Stimulated activated CD4-positive, alpha-beta T cell treated with anti-CD3 and anti-CD28 coated beads, Interleukin-1b, Interleukin-23, amount 100 ng/mL, for 24 hours (primary cell): ENCODE measurements at regions not wholly inside any gene's neighbourhood (a gene's known extent, or its start where the extent isn't known, plus 50 kb on each side); places are given as distances from the start of the nearest gene placed in this dataset.
"Not testable (repeated sequence)": the region's sequence is repeated elsewhere in the genome, so short reads cannot be mapped to it uniquely, and the experiment has no call there.

Experiments
- DNase-seq, 4 experiments: peaks; one replicate each; pipeline ENCODE4 v3.0.0-alpha.2; 2020; ENCODE audit warnings: low read depth in 4 of 4, low spot score in 1 of 4

GRCh38 chr17:37829592-37830123, 84.8 kb upstream of the HNF1B start:
- DNase-seq, result no peak

- no peak for DNase-seq
These were observed 83.8 kb upstream of the HNF1B start for GRCh38 chr17:37828651-37829124.

DNA sequence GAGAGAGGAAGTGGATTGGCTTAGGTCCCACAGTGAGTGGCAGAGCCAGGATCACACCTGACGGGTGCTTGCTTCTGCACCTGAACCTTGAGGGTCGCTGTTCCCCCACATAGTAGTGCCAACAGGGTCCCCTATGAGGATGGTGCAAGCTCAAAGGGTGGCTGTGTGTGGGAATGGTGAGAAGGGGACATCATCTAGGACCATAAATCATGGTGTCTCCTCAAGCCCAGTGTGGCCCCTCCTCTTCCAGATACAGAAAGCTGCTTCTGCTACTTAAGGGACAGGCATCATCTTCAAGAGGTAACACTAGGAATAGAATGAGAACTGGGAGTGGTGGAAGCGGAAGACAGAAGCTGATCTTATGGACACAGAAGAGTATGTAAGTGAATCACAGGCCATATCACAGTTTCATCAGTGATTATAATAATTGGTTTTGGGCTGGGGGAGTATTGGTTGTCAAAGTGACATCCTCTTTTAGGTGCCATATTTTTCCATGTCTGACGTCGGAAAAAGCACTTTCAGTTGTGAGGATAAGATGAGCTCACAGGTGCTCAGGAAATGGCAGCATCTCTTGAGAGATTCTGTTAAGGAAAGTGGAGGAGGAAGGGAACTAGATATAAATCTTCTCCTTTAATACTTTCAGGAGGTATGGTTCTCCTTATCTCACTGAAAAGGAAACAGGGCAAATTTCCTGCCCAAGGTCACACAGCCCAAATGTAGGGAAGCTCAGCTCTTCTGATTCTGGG, 83.2 kb upstream of the HNF1B start:
- no peak for DNase-seq

DNA sequence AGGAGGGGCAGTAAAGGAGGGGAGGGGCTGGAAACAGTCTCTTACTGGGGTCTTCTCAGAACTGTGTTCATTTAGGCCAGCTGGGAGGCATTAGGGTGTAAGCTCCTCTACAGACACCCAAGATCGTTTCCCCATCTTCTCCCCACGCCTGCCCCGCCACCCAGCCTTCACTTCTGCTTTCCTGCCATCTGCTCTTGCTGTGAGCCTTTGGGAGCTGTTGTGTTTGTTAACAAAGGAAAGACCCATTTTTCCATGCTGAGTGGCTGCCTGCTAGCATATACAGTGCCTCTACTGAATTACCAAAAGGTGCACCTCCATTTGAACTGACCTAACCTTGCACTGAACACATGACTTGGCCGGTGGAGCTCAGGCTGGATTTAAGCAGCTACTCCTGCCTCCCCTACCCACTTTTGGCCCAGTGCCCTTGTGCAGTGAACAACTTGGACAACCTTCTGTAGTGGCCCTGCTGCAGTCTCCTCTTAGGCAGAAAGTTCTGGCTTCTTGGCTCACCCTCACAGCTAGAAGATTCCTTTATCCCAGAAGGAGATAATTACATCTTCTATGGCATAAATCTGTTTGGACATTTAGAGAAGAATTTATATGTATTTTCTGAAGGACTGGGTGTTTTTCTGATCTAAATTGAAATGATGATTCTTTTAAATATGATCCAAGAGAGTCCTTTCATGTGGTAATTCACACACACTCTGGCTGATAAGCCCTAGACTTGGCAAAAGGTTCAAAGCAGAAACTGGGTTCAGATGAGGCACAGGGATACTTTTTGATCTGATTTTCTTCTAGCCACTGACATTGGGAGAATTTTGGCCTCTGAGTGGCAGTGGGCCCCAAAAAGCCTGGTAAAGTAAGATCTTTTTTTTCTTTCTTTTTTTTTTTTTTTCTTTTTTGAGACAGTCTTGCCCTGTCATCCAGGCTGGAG, 81.9 kb upstream of the HNF1B start:
- no peak for DNase-seq

- DNase-seq, result no peak
These were observed 81.0 kb upstream of the HNF1B start for GRCh38 chr17:37825851-37826250.

DNA sequence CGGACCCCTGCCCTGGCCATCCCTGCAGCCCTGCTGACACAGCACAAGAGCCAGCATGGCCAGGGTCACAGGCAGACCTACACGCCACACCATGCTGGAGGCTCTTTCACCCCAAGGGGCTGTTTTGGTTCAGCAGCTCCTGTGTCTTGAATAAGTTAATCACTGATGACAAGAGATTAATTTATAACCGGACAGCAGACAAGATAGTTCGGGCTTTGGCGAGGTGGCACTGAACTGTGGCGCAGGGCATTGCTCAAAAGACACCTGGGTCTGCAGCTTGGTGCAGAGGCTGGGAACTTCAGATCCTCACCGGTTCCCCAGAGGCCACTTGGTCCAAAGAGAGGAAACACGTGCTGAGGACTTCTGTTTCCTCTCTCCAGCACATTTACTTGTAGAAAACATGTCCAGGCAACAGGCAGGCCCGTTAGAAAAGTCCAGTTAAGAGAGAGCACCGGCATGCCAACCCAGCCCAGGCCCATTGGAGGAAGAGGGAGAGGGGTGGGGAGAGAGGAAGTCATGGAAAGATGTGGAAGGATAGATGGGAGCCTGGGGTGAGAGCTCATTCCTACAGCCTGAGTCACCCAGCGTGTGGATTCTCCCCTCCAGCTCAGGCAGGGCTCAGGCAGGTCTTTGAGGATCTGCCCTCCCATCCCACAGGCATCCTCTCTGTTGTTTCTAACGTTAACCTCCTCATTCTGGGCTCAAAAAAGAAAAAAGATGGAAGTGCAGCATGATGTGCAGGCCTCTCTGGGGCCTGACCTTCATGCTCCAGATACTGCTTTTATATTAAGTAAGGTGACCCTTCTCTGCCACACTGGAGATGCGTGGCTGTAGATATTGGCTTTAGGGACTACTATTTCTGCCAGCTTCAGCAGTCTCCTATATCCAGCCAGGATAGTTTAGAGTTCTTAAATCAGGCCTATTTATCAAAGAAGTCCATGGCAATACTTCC, 80.0 kb upstream of the HNF1B start:
- DNase-seq, result no peak

- no peak for DNase-seq
These were observed 79.1 kb upstream of the HNF1B start for GRCh38 chr17:37823996-37824395.

DNA sequence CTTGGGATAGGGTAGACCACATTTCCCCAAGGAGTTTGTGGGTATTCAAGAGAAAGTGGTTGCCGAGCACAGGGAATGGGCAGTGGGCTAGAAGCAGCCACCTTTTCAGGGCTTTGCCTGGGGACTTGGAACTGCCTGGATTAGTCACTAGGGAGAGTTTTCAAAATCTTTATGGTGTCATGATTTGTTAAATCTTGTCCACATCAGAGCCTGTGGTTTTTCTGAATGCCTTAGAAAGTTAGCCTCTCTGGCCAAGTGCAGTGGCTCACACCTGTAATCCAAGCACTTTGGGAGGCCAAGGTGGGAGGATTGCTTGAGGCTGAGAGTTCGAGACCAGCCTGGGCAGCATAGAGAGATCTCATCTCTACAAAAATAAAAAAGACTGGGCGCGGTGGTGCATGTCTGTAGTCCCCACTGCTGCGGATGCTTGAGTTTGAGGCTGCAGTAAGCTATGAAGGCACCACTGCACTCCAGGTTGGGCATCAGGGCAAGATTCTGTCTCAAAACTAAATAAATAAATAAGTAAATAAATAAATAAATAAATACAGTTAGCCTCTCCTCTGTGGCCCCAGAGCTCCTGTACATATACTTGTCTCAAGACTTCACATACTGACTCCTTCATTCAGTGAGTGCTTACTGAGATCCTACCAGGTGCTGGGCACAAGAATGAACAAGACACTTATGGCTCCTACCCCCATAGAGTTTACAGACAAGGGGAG, 76.3 kb upstream of the HNF1B start:
- no peak for DNase-seq

- no peak for DNase-seq
These were observed 75.6 kb upstream of the HNF1B start for GRCh38 chr17:37820313-37820994.

DNA sequence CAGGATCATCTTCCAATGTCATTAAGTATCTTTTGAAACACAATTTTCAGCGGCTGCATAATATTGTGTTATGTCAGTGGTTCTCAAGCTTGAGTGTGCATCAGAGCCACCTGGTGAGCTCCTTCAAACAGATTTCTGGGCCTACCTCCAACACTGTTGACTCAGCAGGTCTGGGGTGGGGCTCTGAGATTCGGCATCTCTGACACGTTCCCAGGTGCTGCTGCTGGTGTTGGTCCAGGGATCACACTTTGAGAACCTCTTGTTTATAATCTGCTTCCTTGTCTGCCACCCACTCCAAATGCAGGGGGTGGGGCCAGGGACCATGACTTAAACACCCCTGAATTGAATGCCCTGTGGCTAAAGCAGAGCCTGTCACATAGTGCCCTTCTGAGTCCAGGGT, 73.8 kb upstream of the HNF1B start:
- DNase-seq, result no peak

- DNase-seq, result no peak
These were observed 72.1 kb upstream of the HNF1B start for GRCh38 chr17:37816950-37817349.

DNA sequence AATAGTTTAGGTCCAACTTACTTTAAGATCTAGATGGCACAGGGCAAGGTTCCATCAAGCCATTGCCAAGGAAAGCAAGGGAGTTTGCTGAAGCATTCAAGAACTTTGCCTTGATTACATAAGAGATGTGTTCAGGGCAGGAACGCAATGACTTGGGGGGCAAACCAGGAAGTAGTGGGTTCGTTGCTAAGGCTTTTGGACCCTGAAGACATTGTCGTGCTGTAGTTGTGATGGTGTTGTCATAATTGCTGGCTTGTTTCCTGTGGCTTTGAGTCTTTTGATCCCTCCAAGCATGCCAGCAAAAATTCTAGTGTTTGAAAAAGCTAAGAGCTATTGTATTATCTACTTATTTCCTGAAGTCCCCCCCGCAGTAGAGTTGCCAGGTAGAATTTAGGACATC, 70.7 kb upstream of the HNF1B start:
- DNase-seq, result no peak

GRCh38 chr17:37813751-37814150, 68.9 kb upstream of the HNF1B start:
- DNase-seq, result no peak

- not testable (repeated sequence) for DNase-seq
These were observed 64.0 kb upstream of the HNF1B start for GRCh38 chr17:37808846-37809245.

DNA sequence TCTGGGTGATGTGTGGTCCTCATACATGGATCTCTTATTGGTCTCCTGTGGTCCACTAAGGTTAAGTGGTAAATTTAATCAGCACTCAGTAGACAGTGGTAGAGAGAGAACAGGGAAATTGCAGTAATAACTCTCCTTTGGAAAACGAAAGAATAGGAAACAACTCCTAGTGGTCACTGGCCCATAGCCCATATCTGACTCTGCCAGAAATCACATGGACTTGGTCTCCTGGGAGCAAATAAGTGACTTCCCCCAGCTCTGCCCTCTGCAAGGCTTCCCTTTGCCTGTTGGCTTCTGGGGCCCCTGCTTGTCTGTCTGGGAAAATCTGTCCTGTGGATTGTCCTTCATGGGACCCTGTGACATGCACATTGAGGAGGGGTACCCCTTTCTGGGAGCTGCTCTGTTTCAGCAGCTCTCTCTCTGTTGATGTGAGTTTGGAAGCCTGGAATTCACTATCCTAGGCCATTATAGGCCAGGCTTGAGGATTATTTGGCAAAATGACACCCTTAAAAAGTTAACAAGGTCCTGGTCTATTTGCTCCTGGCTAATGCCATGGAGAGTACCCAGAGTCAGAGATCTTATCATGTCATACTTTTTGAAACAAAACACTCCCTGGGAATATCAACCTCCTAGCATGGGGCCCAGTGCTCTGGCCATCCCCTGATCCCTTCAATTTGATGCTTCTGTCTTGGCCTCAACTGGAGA, 58.0 kb upstream of the HNF1B start:
- no peak for DNase-seq

GRCh38 chr17:37802061-37802595, 57.3 kb upstream of the HNF1B start:
- no peak for DNase-seq

GRCh38 chr17:37801171-37801570, 56.3 kb upstream of the HNF1B start:
- DNase-seq, result no peak

- DNase-seq, result no peak
These were observed 52.3 kb upstream of the HNF1B start for GRCh38 chr17:37797206-37797605.

- DNase-seq, result no peak
These were observed 51.2 kb upstream of the HNF1B start for GRCh38 chr17:37796076-37796475.
